ENCODE measurements at regions not wholly inside any gene's neighbourhood (a gene's known extent, or its start where the extent isn't known, plus 50 kb on each side); places are given as distances from the start of the nearest gene placed in this dataset.

DNA sequence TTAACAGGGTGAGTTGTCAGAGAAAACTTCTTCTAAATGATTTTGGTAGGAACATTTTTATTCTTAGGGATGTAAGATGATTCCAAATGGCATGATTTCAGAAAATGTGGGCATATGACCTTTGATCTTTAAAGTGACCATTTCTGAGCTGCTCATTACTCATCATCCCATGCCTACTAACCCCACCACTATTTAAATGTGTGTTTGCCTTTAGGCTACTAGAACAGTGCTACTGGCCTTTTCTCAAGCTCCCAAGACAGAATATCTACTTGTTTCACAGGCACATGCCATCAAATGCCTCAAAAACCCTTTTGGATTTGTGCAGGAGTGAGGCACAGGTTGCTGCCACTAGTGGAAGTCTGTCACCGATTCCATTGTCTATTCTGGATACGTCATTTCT is 428.2 kb downstream of the ADAM29 start:
- TF ChIP-seq, protein P1, sequence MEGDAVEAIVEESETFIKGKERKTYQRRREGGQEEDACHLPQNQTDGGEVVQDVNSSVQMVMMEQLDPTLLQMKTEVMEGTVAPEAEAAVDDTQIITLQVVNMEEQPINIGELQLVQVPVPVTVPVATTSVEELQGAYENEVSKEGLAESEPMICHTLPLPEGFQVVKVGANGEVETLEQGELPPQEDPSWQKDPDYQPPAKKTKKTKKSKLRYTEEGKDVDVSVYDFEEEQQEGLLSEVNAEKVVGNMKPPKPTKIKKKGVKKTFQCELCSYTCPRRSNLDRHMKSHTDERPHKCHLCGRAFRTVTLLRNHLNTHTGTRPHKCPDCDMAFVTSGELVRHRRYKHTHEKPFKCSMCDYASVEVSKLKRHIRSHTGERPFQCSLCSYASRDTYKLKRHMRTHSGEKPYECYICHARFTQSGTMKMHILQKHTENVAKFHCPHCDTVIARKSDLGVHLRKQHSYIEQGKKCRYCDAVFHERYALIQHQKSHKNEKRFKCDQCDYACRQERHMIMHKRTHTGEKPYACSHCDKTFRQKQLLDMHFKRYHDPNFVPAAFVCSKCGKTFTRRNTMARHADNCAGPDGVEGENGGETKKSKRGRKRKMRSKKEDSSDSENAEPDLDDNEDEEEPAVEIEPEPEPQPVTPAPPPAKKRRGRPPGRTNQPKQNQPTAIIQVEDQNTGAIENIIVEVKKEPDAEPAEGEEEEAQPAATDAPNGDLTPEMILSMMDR (IDR thresholded peaks at IDR 0.05), result no peak
- no peak for TF ChIP-seq ZFX (IDR thresholded peaks at IDR 0.05; ENCODE audit: borderline replicate concordance)

All from 22Rv1 (cell line).